Endothelial cell of umbilical vein (primary cell): ENCODE measurements at regions not wholly inside any gene's neighbourhood (a gene's known extent, or its start where the extent isn't known, plus 50 kb on each side); places are given as distances from the start of the nearest gene placed in this dataset.

Experiments
- BruUV-seq: library from RNA; stranded (reverse); fragments of 400-500 nt; replicated peaks from 2 replicates; lab custom pipeline; 2021; lab: Mats Ljungman, UMichigan
- CTCF ChIA-PET: fragments of 300-600, 350-600 bp; sonication (Branson Sonifier 250); formaldehyde crosslinking; loops from one replicate; lab custom pipeline; 2021; ENCODE audit warnings: antibody characterized with exemption, inconsistent platforms; lab: Charles Lee
- POLR2A ChIA-PET: fragments of 300-600, 350-600 bp; sonication (Branson Sonifier 250); formaldehyde crosslinking; loops from one replicate; lab custom pipeline; 2021; ENCODE audit warnings: antibody characterized with exemption, inconsistent platforms; lab: Charles Lee
- DNase-seq: peaks from one replicate; pipeline ENCODE4 v3.0.0-alpha.2; 2011; ENCODE audit warnings: low read depth, low spot score
- FAIRE-seq: peaks from 2 replicates; lab custom pipeline; 2011; peaks lifted over from hg19 to GRCh38; lab: Jason Lieb, UNC
- H2AFZ ChIP-seq: 2 replicates; pipeline ENCODE4 v1.6.0; 2012; ENCODE audit warnings: low read depth, low read length, control low read depth, inconsistent platforms
- H3K27ac ChIP-seq: 2 replicates; pipeline ENCODE4 v1.5.1; 2011; ENCODE audit warnings: low read depth, mild to moderate bottlenecking, control low read depth, low read length, moderate library complexity; ENCODE audit not compliant: insufficient read depth
- H3K27me3 ChIP-seq, 2 experiments: 2 replicates each; pipeline versions ENCODE4 v1.6.0 to v1.6.1; 2011; ENCODE audit warnings: low read length in 2 of 2, mixed read lengths in 1 of 2; ENCODE audit not compliant: control insufficient read depth in 2 of 2, insufficient read depth in 2 of 2
- H3K36me3 ChIP-seq, 2 experiments: 2 replicates in 1 of 2; 3 replicates in 1 of 2; pipeline ENCODE4 v1.5.1; 2011; ENCODE audit warnings: low read length in 2 of 2, mild to moderate bottlenecking in 1 of 2, moderate library complexity in 1 of 2; ENCODE audit not compliant: control insufficient read depth in 2 of 2, insufficient read depth in 2 of 2; ENCODE audit errors: extremely low read depth in 1 of 2
- H3K4me1 ChIP-seq: 3 replicates; pipeline ENCODE4 v1.5.1; 2011; ENCODE audit warnings: mild to moderate bottlenecking, low read length; ENCODE audit not compliant: control insufficient read depth, insufficient read depth; ENCODE audit errors: extremely low read depth
- H3K4me2 ChIP-seq: 2 replicates; pipeline ENCODE4 v1.6.1; 2011; ENCODE audit warnings: low read length, control low read depth, mixed read lengths; ENCODE audit not compliant: insufficient read depth
- H3K4me3 ChIP-seq, 3 experiments: fragments of 200-600 bp in 1 of 3; sonication (generic), shearing (Covaris generic) in 1 of 3; replicated peaks in 1 of 3; 2 replicates each; pipeline ENCODE4 v1.5.1; 2011 to 2016; ENCODE audit warnings: control low read depth in 3 of 3, low read length in 3 of 3, mild to moderate bottlenecking in 2 of 3, inconsistent platforms in 1 of 3, low read depth in 1 of 3, moderate library complexity in 1 of 3; ENCODE audit not compliant: insufficient read depth in 1 of 3
- H3K79me2 ChIP-seq: 2 replicates; pipeline ENCODE4 v1.6.0; 2012; ENCODE audit warnings: low read length, inconsistent platforms; ENCODE audit not compliant: control insufficient read depth, insufficient read depth
- H3K9ac ChIP-seq: replicated peaks from 2 replicates; pipeline ENCODE3; 2011; ENCODE audit warnings: low read length, control low read depth; ENCODE audit not compliant: insufficient read depth; ENCODE audit errors: extremely low read depth
- H3K9me1 ChIP-seq: replicated peaks from 3 replicates; pipeline ENCODE4 v1.6.0; 2011; ENCODE audit warnings: mild to moderate bottlenecking, low read length; ENCODE audit not compliant: control insufficient read depth, insufficient read depth; ENCODE audit errors: extremely low read depth
- H3K9me3 ChIP-seq: replicated peaks from 2 replicates; pipeline ENCODE4 v1.5.1; 2012; ENCODE audit warnings: low read length, inconsistent platforms; ENCODE audit not compliant: control insufficient read depth, insufficient read depth
- H4K20me1 ChIP-seq: replicated peaks from 2 replicates; pipeline ENCODE3; 2011; ENCODE audit warnings: mild to moderate bottlenecking, low read length; ENCODE audit not compliant: control insufficient read depth, insufficient read depth; ENCODE audit errors: extremely low read depth
- EZH2 ChIP-seq: IDR thresholded peaks from 2 replicates; pipeline ENCODE4 v1.6.1; 2012; ENCODE audit warnings: borderline replicate concordance, low read depth, mild to moderate bottlenecking, moderate library complexity, low read length, inconsistent platforms; ENCODE audit not compliant: severe bottlenecking
- FOS ChIP-seq: IDR thresholded peaks from 2 replicates; pipeline ENCODE4 v1.6.1; 2011; ENCODE audit warnings: mild to moderate bottlenecking, low read length, moderate library complexity, borderline replicate concordance; ENCODE audit not compliant: insufficient read depth
- GATA2 ChIP-seq: IDR thresholded peaks from 2 replicates; pipeline ENCODE4 v1.7.0; 2011; ENCODE audit warnings: low read depth, mild to moderate bottlenecking, moderate library complexity, mixed read lengths, low read length; ENCODE audit not compliant: insufficient read length, insufficient read depth
- JUN ChIP-seq: IDR thresholded peaks from 2 replicates; pipeline ENCODE4 v1.6.1; 2011; ENCODE audit warnings: borderline replicate concordance, low read depth; ENCODE audit not compliant: insufficient read length, insufficient read depth
- MYC ChIP-seq: IDR thresholded peaks from one replicate; pipeline ENCODE4 v1.6.1; 2011; ENCODE audit warnings: mild to moderate bottlenecking, low read depth, low read length
- POLR2A ChIP-seq: IDR thresholded peaks from 2 replicates; pipeline ENCODE4 v1.6.1; 2012; ENCODE audit warnings: low read depth, mild to moderate bottlenecking, control low read depth, low read length
- POLR2AphosphoS5 ChIP-seq: IDR thresholded peaks from 2 replicates; pipeline ENCODE4 v1.6.1; 2012; ENCODE audit warnings: low read depth, mild to moderate bottlenecking, control low read depth, low read length, moderate library complexity; ENCODE audit not compliant: insufficient read depth
- dilution Hi-C: fragments of 300-500 bp; cut with MboI; formaldehyde crosslinking; loops from one replicate; pipeline ENCODE4 v1.15.0; 2019; ENCODE audit warnings: low sequenced_read_pairs; ENCODE audit not compliant: extremely low pct_ligation_motif_present
- intact Hi-C: fragments of 100-400 bp; cut with micrococcal nuclease; formaldehyde crosslinking; loops from one replicate; pipeline ENCODE4 v1.10.0; 2022
- TF ChIP-seq, protein P1 (sequence below): IDR thresholded peaks from 2 replicates; pipeline ENCODE4 v1.6.1; 2011; ENCODE audit not compliant: insufficient read depth, insufficient read length
- TF ChIP-seq, protein P2 (sequence below), 2 donors: IDR thresholded peaks; 1 replicate in 1 of 2; 2 replicates in 1 of 2; pipeline ENCODE4 v1.5.1; 2011; ENCODE audit warnings: low read length in 2 of 2, mild to moderate bottlenecking in 2 of 2, moderate library complexity in 2 of 2, control low read depth in 1 of 2, inconsistent platforms in 1 of 2, low read depth in 1 of 2; ENCODE audit not compliant: insufficient read depth in 1 of 2; ENCODE audit errors: extremely low read depth in 1 of 2

GRCh38 chr17:14972844-14973243 is 292.3 kb downstream of the PMP22 start:
- no peaks in the 10 kb centered on the region for H4K20me1 ChIP-seq
- intact Hi-C loops (no loop called here), dilution Hi-C loops (no loop called here)
- no peak overlapping the region for H2AFZ ChIP-seq
- no peak overlapping the region for H3K27ac ChIP-seq
- no peak overlapping the region for H3K9ac ChIP-seq
- no peaks in the 10 kb centered on the region for H3K27me3 ChIP-seq
- H3K9me3 ChIP-seq: no peaks in the 10 kb centered on the region
- no TSS peak for BruUV-seq
- no peaks in the 10 kb centered on the region for H3K4me1 ChIP-seq
- no peaks in the 10 kb centered on the region for H3K79me2 ChIP-seq
- TF ChIP-seq FOS (no peak), GATA2 (no peak)
- FAIRE-seq: no peak
- H3K9me1 ChIP-seq: no peaks in the 10 kb centered on the region
- H3K4me3 ChIP-seq: no peak overlapping the region
- CTCF ChIA-PET: no interaction called here
- H3K4me2 ChIP-seq: no peak overlapping the region
- no peak for DNase-seq
- H3K36me3 ChIP-seq: no peaks in the 10 kb centered on the region
- POLR2A ChIA-PET: no interaction called here

GRCh38 chr17:14971054-14971453 is 294.1 kb downstream of the PMP22 start:
- no peak overlapping the region for H3K4me2 ChIP-seq
- no peaks in the 10 kb centered on the region for H3K9me1 ChIP-seq
- no peaks in the 10 kb centered on the region for H3K27me3 ChIP-seq
- no peak for DNase-seq
- intact Hi-C loops: no loop called here
- POLR2A ChIA-PET: interaction anchor here (0.7 kb wide), 1 partner anchor 37 kb away, joined by 3 read pairs; no protein-coding TSS in a partner anchor
- TF ChIP-seq EZH2 (no peak), JUN (no peak), POLR2AphosphoS5 (no peak), GATA2 (no peak), FOS (no peak), POLR2A (no peak), MYC (no peak)
- TF ChIP-seq, protein P1, sequence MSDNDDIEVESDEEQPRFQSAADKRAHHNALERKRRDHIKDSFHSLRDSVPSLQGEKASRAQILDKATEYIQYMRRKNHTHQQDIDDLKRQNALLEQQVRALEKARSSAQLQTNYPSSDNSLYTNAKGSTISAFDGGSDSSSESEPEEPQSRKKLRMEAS: no peak
- TF ChIP-seq, protein P2, sequence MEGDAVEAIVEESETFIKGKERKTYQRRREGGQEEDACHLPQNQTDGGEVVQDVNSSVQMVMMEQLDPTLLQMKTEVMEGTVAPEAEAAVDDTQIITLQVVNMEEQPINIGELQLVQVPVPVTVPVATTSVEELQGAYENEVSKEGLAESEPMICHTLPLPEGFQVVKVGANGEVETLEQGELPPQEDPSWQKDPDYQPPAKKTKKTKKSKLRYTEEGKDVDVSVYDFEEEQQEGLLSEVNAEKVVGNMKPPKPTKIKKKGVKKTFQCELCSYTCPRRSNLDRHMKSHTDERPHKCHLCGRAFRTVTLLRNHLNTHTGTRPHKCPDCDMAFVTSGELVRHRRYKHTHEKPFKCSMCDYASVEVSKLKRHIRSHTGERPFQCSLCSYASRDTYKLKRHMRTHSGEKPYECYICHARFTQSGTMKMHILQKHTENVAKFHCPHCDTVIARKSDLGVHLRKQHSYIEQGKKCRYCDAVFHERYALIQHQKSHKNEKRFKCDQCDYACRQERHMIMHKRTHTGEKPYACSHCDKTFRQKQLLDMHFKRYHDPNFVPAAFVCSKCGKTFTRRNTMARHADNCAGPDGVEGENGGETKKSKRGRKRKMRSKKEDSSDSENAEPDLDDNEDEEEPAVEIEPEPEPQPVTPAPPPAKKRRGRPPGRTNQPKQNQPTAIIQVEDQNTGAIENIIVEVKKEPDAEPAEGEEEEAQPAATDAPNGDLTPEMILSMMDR (IDR thresholded peaks at IDR 0.05; ENCODE audit: extremely low read depth in 1 of 2, insufficient read depth in 1 of 2, low read depth in 1 of 2, low read length in 2 of 2): no peak
- H3K27ac ChIP-seq: no peak overlapping the region
- H3K4me1 ChIP-seq: no peaks in the 10 kb centered on the region
- H3K9me3 ChIP-seq: no peaks in the 10 kb centered on the region
- CTCF ChIA-PET: no interaction called here
- dilution Hi-C loops: no loop called here
- no peak overlapping the region for H2AFZ ChIP-seq
- no peak overlapping the region for H3K4me3 ChIP-seq
- no peak for FAIRE-seq
- H3K36me3 ChIP-seq: no peaks in the 10 kb centered on the region
- H3K79me2 ChIP-seq: no peaks in the 10 kb centered on the region
- no peak overlapping the region for H3K9ac ChIP-seq
- no TSS peak for BruUV-seq
- H4K20me1 ChIP-seq: no peaks in the 10 kb centered on the region
